Spleen (tissue), 11 donors: ENCODE measurements at regions not wholly inside any gene's neighbourhood (a gene's known extent, or its start where the extent isn't known, plus 50 kb on each side); places are given as distances from the start of the nearest gene placed in this dataset.

Experiments used
- DNase-seq: peaks from one replicate; pipeline ENCODE4 v3.0.0-alpha.2; 2020
- H3K27ac ChIP-seq, 8 donors: fragments of 200-600 bp; sonication (generic) in 7 of 8; 1 replicate in 4 of 8; 2 replicates in 4 of 8; pipeline versions ENCODE4 v1.5.0 to v1.8.0; 2016 to 2021; ENCODE audit warnings: inconsistent platforms in 4 of 8, mild to moderate bottlenecking in 4 of 8, moderate library complexity in 1 of 8
- H3K27me3 ChIP-seq, 7 donors: fragments of 200-600 bp; sonication (generic) in 6 of 7; replicated peaks in 1 of 7; 1 replicate in 4 of 7; 2 replicates in 3 of 7; pipeline versions ENCODE4 v1.5.0 to v1.8.0; 2016 to 2021; ENCODE audit warnings: inconsistent platforms in 3 of 7, mild to moderate bottlenecking in 1 of 7
- H3K36me3 ChIP-seq, 6 donors: fragments of 200-600 bp; sonication (generic) in 5 of 6; 1 replicate in 4 of 6; 2 replicates in 2 of 6; pipeline versions ENCODE4 v1.5.0 to v1.8.0; 2016 to 2021; ENCODE audit warnings: inconsistent platforms in 2 of 6
- H3K4me1 ChIP-seq, 6 donors: fragments of 200-600 bp; sonication (generic) in 5 of 6; 1 replicate in 3 of 6; 2 replicates in 3 of 6; pipeline versions ENCODE4 v1.5.0 to v1.8.0; 2016 to 2021; ENCODE audit warnings: inconsistent platforms in 3 of 6
- H3K4me3 ChIP-seq, 8 donors: fragments of 200-600 bp; sonication (generic) in 7 of 8; 1 replicate in 4 of 8; 2 replicates in 4 of 8; pipeline versions ENCODE4 v1.5.0 to v1.8.0; 2016 to 2021; ENCODE audit warnings: inconsistent platforms in 4 of 8, mild to moderate bottlenecking in 4 of 8, moderate library complexity in 2 of 8
- H3K9me3 ChIP-seq, 8 donors: fragments of 200-600 bp; sonication (generic) in 7 of 8; 1 replicate in 4 of 8; 2 replicates in 4 of 8; pipeline versions ENCODE4 v1.5.0 to v1.8.0; 2016 to 2021; ENCODE audit warnings: inconsistent platforms in 4 of 8
- CTCF ChIP-seq, 11 experiments: fragments of 200-600 bp in 7 of 11; fragments of 450-650 bp in 4 of 11; sonication (generic) in 4 of 11; IDR thresholded peaks in 8 of 11; conservative IDR thresholded peaks in 3 of 11; 1 replicate in 7 of 11; 2 replicates in 4 of 11; pipeline versions ENCODE4 v1.4.0 to v1.8.0; 2016 to 2021; ENCODE audit warnings: antibody characterized with exemption in 11 of 11, inconsistent platforms in 4 of 11, mild to moderate bottlenecking in 1 of 11
- POLR2A ChIP-seq, 3 donors: fragments of 450-650 bp; IDR thresholded peaks; one replicate each; pipeline ENCODE4 v1.5.1; 2017; ENCODE audit warnings: antibody characterized with exemption in 3 of 3, mild to moderate bottlenecking in 1 of 3
- POLR2AphosphoS5 ChIP-seq, 3 donors: sonication (generic); formaldehyde crosslinking; IDR thresholded peaks; one replicate each; pipeline ENCODE4 v1.5.1; 2017; ENCODE audit warnings: antibody characterized with exemption in 3 of 3
- WGBS, 5 donors: extraction: QIAGEN DNeasy Blood & Tissue Kit in 3 of 5; methylation state at CpG; one replicate each; pipeline versions ENCODE4 v1.1.5 to v1.1.7; 2013 to 2018; 5-methylcytosine and 5-hydroxymethylcytosine counted together
- intact Hi-C: fragments of 100-400 bp; cut with DNase I; formaldehyde crosslinking; loops from one replicate; pipeline ENCODE4 v1.15.0; 2023; ENCODE audit warnings: low total_unique reads
- donor health status: healthy with polysubstance abuse.
- donor health status: DM: no; HTN: no; CAD: no; lungs with moderate emphysema.
- donor health status: DM: no; HTN: no; CAD: no.
- donor health status: Bipolar disorder and iron deficiency.
- donor health status: healthy.
- donor health status: DM: no; HTN: no; CAD: no.
- donor health status: DM: yes; HTN: yes; CAD: no.

- 68 to 80% (median 77%) methylated on average over 3 of the region's 3 CpGs for WGBS, 5 donors
- Histone ChIP-seq H3K27ac (no peak overlapping the region), H3K36me3 (no peaks in the 10 kb centered on the region), H3K4me1 (no peaks in the 10 kb centered on the region), H3K4me3 (no peak overlapping the region), H3K27me3 (no peaks in the 10 kb centered on the region), H3K9me3 (peaks cover 0 to 11% (median 5%) of the 10 kb centered on the region in 8 donors)
- no peak for DNase-seq
- intact Hi-C loops = no loop called here
- TF ChIP-seq CTCF (IDR thresholded peaks at IDR 0.05 in 8 of 11, conservative IDR thresholded peaks at IDR 0.05 in 3 of 11) (no peak), POLR2A (IDR thresholded peaks at IDR 0.05) (no peak), POLR2AphosphoS5 (IDR thresholded peaks at IDR 0.05) (no peak)
Observed at GRCh38 chr15:97316362-97316761, 644.1 kb upstream of the ARRDC4 start.

- intact Hi-C loops = no loop called here
- Histone ChIP-seq H3K27me3 (no peaks in the 10 kb centered on the region), H3K36me3 (no peaks in the 10 kb centered on the region), H3K9me3 (peaks cover 0 to 11% (median 5%) of the 10 kb centered on the region in 8 donors), H3K4me3 (no peak overlapping the region), H3K4me1 (no peaks in the 10 kb centered on the region), H3K27ac (no peak overlapping the region)
- TF ChIP-seq CTCF (IDR thresholded peaks at IDR 0.05 in 8 of 11, conservative IDR thresholded peaks at IDR 0.05 in 3 of 11) (no peak), POLR2A (IDR thresholded peaks at IDR 0.05) (no peak), POLR2AphosphoS5 (IDR thresholded peaks at IDR 0.05) (no peak)
- WGBS, 5 donors = 89 to 95% (median 91%) methylated on average over 3 of the region's 3 CpGs
- no peak for DNase-seq
Observed at GRCh38 chr15:97317163-97317562, 643.3 kb upstream of the ARRDC4 start.

DNA sequence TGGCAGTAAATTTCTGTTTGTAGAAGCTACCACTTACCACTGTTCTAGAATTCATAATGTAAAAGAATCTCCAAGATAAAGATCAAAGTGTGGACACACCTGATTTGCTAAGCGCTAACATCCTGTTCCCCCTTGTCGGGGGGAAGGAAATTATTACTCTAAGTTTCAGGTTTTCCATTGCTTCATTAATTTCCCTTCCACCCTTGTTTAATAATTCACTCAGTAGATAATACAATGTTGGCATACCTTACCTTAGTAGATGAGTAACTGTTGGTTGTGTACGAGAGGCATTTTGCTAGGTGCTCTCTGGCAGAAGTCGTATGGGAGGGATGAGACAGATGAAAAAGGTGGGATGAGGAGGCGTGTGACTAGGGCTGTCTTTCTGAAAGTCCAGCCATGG, 641.2 kb upstream of the ARRDC4 start:
- intact Hi-C loops = no loop called here
- TF ChIP-seq POLR2A (IDR thresholded peaks at IDR 0.05) (no peak), POLR2AphosphoS5 (IDR thresholded peaks at IDR 0.05) (no peak), CTCF (IDR thresholded peaks at IDR 0.05 in 8 of 11, conservative IDR thresholded peaks at IDR 0.05 in 3 of 11) (no peak)
- Histone ChIP-seq H3K36me3 (no peaks in the 10 kb centered on the region), H3K4me3 (no peak overlapping the region), H3K4me1 (no peaks in the 10 kb centered on the region), H3K27ac (no peak overlapping the region), H3K9me3 (peaks cover 0 to 11% (median 5%) of the 10 kb centered on the region in 8 donors), H3K27me3 (no peaks in the 10 kb centered on the region)
- 69 to 80% (median 78%) methylated on average over 5 of the region's 5 CpGs for WGBS, 5 donors
- no peak for DNase-seq

DNA sequence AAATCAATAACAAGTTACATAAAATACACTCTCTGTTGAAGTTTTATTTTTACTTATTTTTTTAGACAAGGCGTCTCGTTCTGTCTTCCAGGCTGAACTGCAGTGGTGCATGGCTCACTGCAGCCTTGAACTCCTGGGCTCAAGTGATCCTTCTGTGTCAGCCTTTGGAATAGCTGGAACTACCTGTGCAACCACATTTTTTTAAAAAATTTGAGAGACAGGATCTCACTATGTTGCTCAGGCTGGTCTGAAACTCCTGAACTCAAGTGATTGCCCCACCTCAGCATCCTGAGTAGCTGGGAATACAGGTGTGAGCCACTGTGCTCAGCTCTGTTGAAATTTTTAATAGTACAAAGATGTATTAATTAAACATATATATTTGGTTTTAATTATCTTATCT, 614.3 kb upstream of the ARRDC4 start:
- 86 to 94% (median 89%) methylated on average over 2 of the region's 2 CpGs for WGBS, 5 donors
- Histone ChIP-seq H3K4me3 (no peak overlapping the region), H3K27me3 (no peaks in the 10 kb centered on the region), H3K9me3 (peaks cover 0 to 31% (median 14%) of the 10 kb centered on the region in 8 donors), H3K27ac (no peak overlapping the region), H3K4me1 (no peaks in the 10 kb centered on the region), H3K36me3 (no peaks in the 10 kb centered on the region)
- no peak for DNase-seq
- intact Hi-C loops = no loop called here
- TF ChIP-seq POLR2A (IDR thresholded peaks at IDR 0.05) (no peak), POLR2AphosphoS5 (IDR thresholded peaks at IDR 0.05) (no peak), CTCF (IDR thresholded peaks at IDR 0.05 in 8 of 11, conservative IDR thresholded peaks at IDR 0.05 in 3 of 11) (no peak)
